ENCODE measurements at regions not wholly inside any gene's neighbourhood (a gene's known extent, or its start where the extent isn't known, plus 50 kb on each side); places are given as distances from the start of the nearest gene placed in this dataset.

GRCh38 chr3:18559331-18559842, 134.2 kb upstream of the SATB1 start:
- Histone ChIP-seq H4K91ac (ENCODE audit: insufficient read length, low read depth, low read length) (no peak overlapping the region), H4K20me1 (ENCODE audit: control insufficient read depth, insufficient read depth, insufficient read length) (no peaks in the 10 kb centered on the region), H3K9me3 (ENCODE audit: control insufficient read depth, low read depth, low read length) (no peaks in the 10 kb centered on the region), H3K9ac (ENCODE audit: extremely low read depth, insufficient read length, low read length) (no peak overlapping the region), H2BK20ac (ENCODE audit: low read depth, low read length, poor library complexity, severe bottlenecking) (no peak overlapping the region), H4K5ac (ENCODE audit: insufficient read length, low read depth, low read length) (no peak overlapping the region), H3K4me2 (ENCODE audit: insufficient read depth, insufficient read length, low read length) (no peak overlapping the region), H3K14ac (ENCODE audit: insufficient read depth, low read length) (no peak overlapping the region), H4K8ac (replicated peaks; ENCODE audit: insufficient read length, low read depth, low read length) (no peak overlapping the region), H2BK12ac (ENCODE audit: insufficient read length, low read depth, low read length) (no peak overlapping the region), H3K23ac (ENCODE audit: insufficient read length, low read depth, low read length) (no peak overlapping the region), H3K79me1 (ENCODE audit: insufficient read depth, low read depth, low read length, poor library complexity, severe bottlenecking) (no peaks in the 10 kb centered on the region), H3K56ac (ENCODE audit: insufficient read length, low read depth, low read length) (no peak overlapping the region), H3K18ac (ENCODE audit: insufficient read length, low read depth, low read length) (no peak overlapping the region), H3K23me2 (ENCODE audit: insufficient read length, low read depth, low read length, poor library complexity, severe bottlenecking) (no peaks in the 10 kb centered on the region), H3K27me3 (ENCODE audit: insufficient read depth, low read length) (no peaks in the 10 kb centered on the region), H3K27ac (ENCODE audit: insufficient read length, low read depth, low read length) (no peak overlapping the region), H2AK5ac (ENCODE audit: insufficient read length, low read length) (no peak overlapping the region), H2BK15ac (ENCODE audit: low read depth, low read length) (no peak overlapping the region), H2BK120ac (ENCODE audit: low read depth, low read length, poor library complexity, severe bottlenecking) (no peak overlapping the region), H3K79me2 (ENCODE audit: insufficient read depth, low read length) (no peaks in the 10 kb centered on the region), H3T11ph (ENCODE audit: low read length) (no peak overlapping the region), H2AFZ (ENCODE audit: low read length) (peak overlapping the region; percentile 89), H2BK5ac (ENCODE audit: insufficient read length, low read length) (no peak overlapping the region), H3K4ac (ENCODE audit: low read depth, low read length) (no peak overlapping the region), H3K4me1 (ENCODE audit: insufficient read depth, low read length) (no peaks in the 10 kb centered on the region)
- no CpG with 5 or more reads among the region's 5 CpGs for WGBS (ENCODE audit: extremely low coverage, insufficient read length, low lambda C conversion rate)
- Mint-ChIP-seq H3K4me1 (peaks cover 13 to 14% of the 10 kb centered on the region in 2 experiments), H3K4me3 (no peak overlapping the region), H3K36me3 (ENCODE audit: insufficient read depth in 1 of 3, low read depth in 3 of 3) (no peaks in the 10 kb centered on the region), H3K27me3 (ENCODE audit: low read depth) (no peaks in the 10 kb centered on the region), H3K9me3 (no peaks in the 10 kb centered on the region), H3K27ac (no peak overlapping the region; a peak in 1 of 7 replicates)
- DNase-seq: peak; percentile 71
- TF ChIP-seq CTCF (conservative IDR thresholded peaks at IDR 0.05): peak; percentile 85
